ENCODE measurements at regions not wholly inside any gene's neighbourhood (a gene's known extent, or its start where the extent isn't known, plus 50 kb on each side); places are given as distances from the start of the nearest gene placed in this dataset. TPM values are rescaled to one million over a fixed set of nuclear protein-coding genes. Genes with fewer than 3 reads are reported as not detected.

DNA sequence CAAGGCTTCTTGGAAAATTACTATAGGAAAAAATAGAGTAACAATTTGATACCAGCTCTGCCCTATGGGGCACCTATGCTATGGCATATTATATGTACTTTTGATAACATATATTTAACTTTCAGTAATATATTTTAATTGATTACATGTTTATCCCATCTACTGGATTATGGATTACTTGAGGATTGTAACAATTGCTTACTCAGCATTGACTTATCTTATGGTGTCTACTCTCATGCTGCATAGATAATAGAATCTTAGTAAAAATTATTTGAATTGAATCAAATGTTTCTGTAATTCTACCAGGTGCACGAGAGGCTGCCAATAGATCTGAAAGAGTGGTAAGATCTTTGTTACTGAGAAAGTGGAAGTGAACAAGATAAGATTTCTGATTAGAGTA, 57.8 kb upstream of the CALCR start:
- no peaks in the 10 kb centered on the region for H3K27me3 ChIP-seq
- H3K4me3 ChIP-seq, result no peak overlapping the region
- intact Hi-C loops (cut with DNase I; ENCODE audit: low total_unique reads), result no loop called here
- H3K4me1 ChIP-seq, result no peaks in the 10 kb centered on the region
- H3K36me3 ChIP-seq, result peaks cover 0 to 2% of the 10 kb centered on the region in 2 donors
- H3K9me3 ChIP-seq, result no peaks in the 10 kb centered on the region
- no peak for TF ChIP-seq POLR2A (IDR thresholded peaks at IDR 0.05)
- no peak overlapping the region for H3K27ac ChIP-seq
- DNase-seq, result no peak

- Histone ChIP-seq H3K27me3 (no peaks in the 10 kb centered on the region), H3K36me3 (peaks cover 0 to 2% of the 10 kb centered on the region in 2 donors), H3K4me3 (no peak overlapping the region), H3K9me3 (no peaks in the 10 kb centered on the region), H3K4me1 (no peaks in the 10 kb centered on the region), H3K27ac (no peak overlapping the region)
- TF ChIP-seq, protein P1, sequence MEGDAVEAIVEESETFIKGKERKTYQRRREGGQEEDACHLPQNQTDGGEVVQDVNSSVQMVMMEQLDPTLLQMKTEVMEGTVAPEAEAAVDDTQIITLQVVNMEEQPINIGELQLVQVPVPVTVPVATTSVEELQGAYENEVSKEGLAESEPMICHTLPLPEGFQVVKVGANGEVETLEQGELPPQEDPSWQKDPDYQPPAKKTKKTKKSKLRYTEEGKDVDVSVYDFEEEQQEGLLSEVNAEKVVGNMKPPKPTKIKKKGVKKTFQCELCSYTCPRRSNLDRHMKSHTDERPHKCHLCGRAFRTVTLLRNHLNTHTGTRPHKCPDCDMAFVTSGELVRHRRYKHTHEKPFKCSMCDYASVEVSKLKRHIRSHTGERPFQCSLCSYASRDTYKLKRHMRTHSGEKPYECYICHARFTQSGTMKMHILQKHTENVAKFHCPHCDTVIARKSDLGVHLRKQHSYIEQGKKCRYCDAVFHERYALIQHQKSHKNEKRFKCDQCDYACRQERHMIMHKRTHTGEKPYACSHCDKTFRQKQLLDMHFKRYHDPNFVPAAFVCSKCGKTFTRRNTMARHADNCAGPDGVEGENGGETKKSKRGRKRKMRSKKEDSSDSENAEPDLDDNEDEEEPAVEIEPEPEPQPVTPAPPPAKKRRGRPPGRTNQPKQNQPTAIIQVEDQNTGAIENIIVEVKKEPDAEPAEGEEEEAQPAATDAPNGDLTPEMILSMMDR (IDR thresholded peaks at IDR 0.05), result no peak
- TF ChIP-seq POLR2A (IDR thresholded peaks at IDR 0.05), result no peak
- DNase-seq, result no peak
- intact Hi-C loops (cut with DNase I; ENCODE audit: low total_unique reads), result no loop called here
These were observed 54.8 kb upstream of the CALCR start for GRCh38 chr7:93629291-93629801.

GRCh38 chr7:93626869-93627268, 52.3 kb upstream of the CALCR start:
- intact Hi-C loops (cut with DNase I; ENCODE audit: low total_unique reads), result no loop called here
- Histone ChIP-seq H3K9me3 (no peaks in the 10 kb centered on the region), H3K36me3 (peaks cover 0 to 2% of the 10 kb centered on the region in 2 donors), H3K27ac (no peak overlapping the region), H3K27me3 (no peaks in the 10 kb centered on the region), H3K4me1 (no peaks in the 10 kb centered on the region), H3K4me3 (no peak overlapping the region)
- no peak for TF ChIP-seq POLR2A (IDR thresholded peaks at IDR 0.05)
- TF ChIP-seq, protein P1 (IDR thresholded peaks at IDR 0.05), result no peak
- DNase-seq, result no peak

Small RNA genes in the stretch of these regions (microRNA-seq; reads per million reads assigned to microRNA genes)
- not detected for gene MIR4652 (ENCODE audit: borderline microRNAs expressed, borderline replicate concordance)

Small RNA genes in the stretch of these regions (small RNA-seq; reads per million reads assigned to genes)
- gene AC002075.2 (not detected), gene MIR4652 (not detected)

All from uterus (tissue), 3 donors.